ENCODE measurements at regions not wholly inside any gene's neighbourhood (a gene's known extent, or its start where the extent isn't known, plus 50 kb on each side); places are given as distances from the start of the nearest gene placed in this dataset.

DNA sequence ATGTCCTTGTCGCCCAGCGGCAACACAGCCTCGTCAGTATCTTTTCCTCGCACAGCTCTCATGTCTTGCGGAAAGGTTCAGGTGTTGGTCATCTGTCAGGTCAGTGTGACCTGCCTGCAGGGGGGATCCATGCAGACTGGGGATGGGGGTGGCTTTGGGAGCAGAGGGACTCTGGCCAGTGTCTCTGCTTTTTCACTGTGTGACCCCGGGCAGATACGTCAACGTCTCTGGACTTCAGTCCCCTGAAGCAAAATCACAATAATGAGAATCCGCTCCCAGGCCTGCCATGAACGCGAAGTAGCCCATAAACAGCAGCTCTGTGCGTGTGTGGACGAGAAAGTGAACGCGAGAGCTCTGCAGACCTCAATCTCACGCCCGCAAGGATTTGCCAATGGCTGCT lies 75.7 kb upstream of the FCN1 start:
- TF ChIP-seq, protein P1, sequence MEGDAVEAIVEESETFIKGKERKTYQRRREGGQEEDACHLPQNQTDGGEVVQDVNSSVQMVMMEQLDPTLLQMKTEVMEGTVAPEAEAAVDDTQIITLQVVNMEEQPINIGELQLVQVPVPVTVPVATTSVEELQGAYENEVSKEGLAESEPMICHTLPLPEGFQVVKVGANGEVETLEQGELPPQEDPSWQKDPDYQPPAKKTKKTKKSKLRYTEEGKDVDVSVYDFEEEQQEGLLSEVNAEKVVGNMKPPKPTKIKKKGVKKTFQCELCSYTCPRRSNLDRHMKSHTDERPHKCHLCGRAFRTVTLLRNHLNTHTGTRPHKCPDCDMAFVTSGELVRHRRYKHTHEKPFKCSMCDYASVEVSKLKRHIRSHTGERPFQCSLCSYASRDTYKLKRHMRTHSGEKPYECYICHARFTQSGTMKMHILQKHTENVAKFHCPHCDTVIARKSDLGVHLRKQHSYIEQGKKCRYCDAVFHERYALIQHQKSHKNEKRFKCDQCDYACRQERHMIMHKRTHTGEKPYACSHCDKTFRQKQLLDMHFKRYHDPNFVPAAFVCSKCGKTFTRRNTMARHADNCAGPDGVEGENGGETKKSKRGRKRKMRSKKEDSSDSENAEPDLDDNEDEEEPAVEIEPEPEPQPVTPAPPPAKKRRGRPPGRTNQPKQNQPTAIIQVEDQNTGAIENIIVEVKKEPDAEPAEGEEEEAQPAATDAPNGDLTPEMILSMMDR (IDR thresholded peaks at IDR 0.05; ENCODE audit: low read depth, low read length): no peak
- no peak for TF ChIP-seq EZH2phosphoT487 (IDR thresholded peaks at IDR 0.05; ENCODE audit: low read depth)

Data from OCI-LY3 (cell line).